ENCODE measurements at regions not wholly inside any gene's neighbourhood (a gene's known extent, or its start where the extent isn't known, plus 50 kb on each side); places are given as distances from the start of the nearest gene placed in this dataset.

- H2AFZ ChIP-seq (ENCODE audit: control insufficient read depth, low read depth, low read length): no peak overlapping the region
- 13% methylated on average over 16 of the region's 16 CpGs for WGBS (ENCODE audit: insufficient coverage, insufficient replicate concordance, low lambda C conversion rate, missing lambda C conversion rate)
- BruUV-seq (replicated peaks): no TSS peak
- RAD21 ChIA-PET (ENCODE audit: unreplicated experiment): interaction anchor here (1.0 kb wide), 1 partner anchor 185 kb away, joined by 3 read pairs; no protein-coding TSS in a partner anchor
- H3K79me2 ChIP-seq (ENCODE audit: control insufficient read depth, insufficient read depth, low read length): no peaks in the 10 kb centered on the region
- no peaks in the 10 kb centered on the region for H3K9me3 ChIP-seq (replicated peaks; ENCODE audit: control insufficient read depth, insufficient read depth, low read length)
- POLR2A ChIA-PET: no interaction called here
- FAIRE-seq (peak; percentile 35), ATAC-seq (peak; percentile 74), DNase-seq (ENCODE audit: low read depth, low spot score) (no peak)
- in situ Hi-C loops (cut with MboI) (loop anchor here (25.0 kb wide), 1 partner anchor 1409 kb away; the partner anchor contains the start of gene MEIS1), intact Hi-C loops (cut with micrococcal nuclease; ENCODE audit: unreplicated experiment) (loop anchor here (5.0 kb wide), 1 partner anchor 1419 kb away; no protein-coding TSS in a partner anchor)
- SMC1A ChIA-PET (ENCODE audit: uncharacterized antibody, unreplicated experiment): interaction anchor here (1.0 kb wide), 1 partner anchor 12 kb away, joined by 3 read pairs; no protein-coding TSS in a partner anchor
- no peak overlapping the region for H3K9ac ChIP-seq (ENCODE audit: control insufficient read depth, insufficient read depth, low read length)
- no peak overlapping the region for H3K4me2 ChIP-seq (ENCODE audit: control insufficient read depth, insufficient read depth)
- no peak overlapping the region for H3K27ac ChIP-seq (ENCODE audit: control insufficient read depth, insufficient read depth)
- H3K36me3 ChIP-seq (ENCODE audit: control insufficient read depth in 2 of 2, insufficient read depth in 2 of 2, low read length in 1 of 2): no peaks in the 10 kb centered on the region
- no peaks in the 10 kb centered on the region; a peak in 1 of 4 replicates for H3K27me3 ChIP-seq (replicated peaks in 1 of 2; ENCODE audit: control insufficient read depth in 2 of 2, insufficient read depth in 2 of 2, low read length in 1 of 2)
- H3K4me1 ChIP-seq (ENCODE audit: control insufficient read depth, insufficient read depth, low read length): no peaks in the 10 kb centered on the region
- H4K20me1 ChIP-seq (ENCODE audit: control insufficient read depth, insufficient read depth): no peaks in the 10 kb centered on the region
- TF ChIP-seq HCFC1 (IDR thresholded peaks at IDR 0.05; ENCODE audit: low read length) (no peak), RAD21 (IDR thresholded peaks at IDR 0.05; ENCODE audit: insufficient read depth, low read depth, low read length) (peak; percentile 66), CBFB (IDR thresholded peaks at IDR 0.05; ENCODE audit: low read depth) (no peak), SMC3 (IDR thresholded peaks at IDR 0.05; ENCODE audit: borderline replicate concordance, low read length) (peak; percentile 46; the same call in 1 of the 2 replicates), CHD4 (IDR thresholded peaks at IDR 0.05) (no peak), CTCF (IDR thresholded peaks at IDR 0.05 in 2 of 3, conservative IDR thresholded peaks at IDR 0.05 in 1 of 3; ENCODE audit: control insufficient read depth in 2 of 3, extremely low read depth in 1 of 3, insufficient read depth in 1 of 3, low read depth in 3 of 3, low read length in 3 of 3) (peak; percentile 61 to 76 (median 67)), CREM (IDR thresholded peaks at IDR 0.05; ENCODE audit: low read depth) (no peak), RFX5 (IDR thresholded peaks at IDR 0.05; ENCODE audit: low read depth, low read length) (no peak), ZBTB11 (CRISPR knock-in tag; IDR thresholded peaks at IDR 0.05) (no peak), SRF (IDR thresholded peaks at IDR 0.05; ENCODE audit: low read depth in 2 of 2, low read length in 2 of 2) (no peak), YY1 (IDR thresholded peaks at IDR 0.05; ENCODE audit: low read depth, low read length) (0 out of 2 replicates have a peak, but pooled peaks have one; percentile 20), CREB1 (IDR thresholded peaks at IDR 0.05; ENCODE audit: low read depth) (no peak), FOS (IDR thresholded peaks at IDR 0.05; ENCODE audit: borderline replicate concordance, extremely low read depth, insufficient read length) (no peak), YBX1 (IDR thresholded peaks at IDR 0.05) (no peak)
- CTCF ChIA-PET: interaction anchor here (0.6 to 2.7 kb wide), 20 partner anchors 9 to 1419 kb away, joined by 3 to 13 read pairs (median 4); partner anchors contain the start of gene C1D
- no peak overlapping the region for H3K4me3 ChIP-seq
These were observed 216.3 kb downstream of the C1D start for GRCh38 chr2:67846370-67847070.

Data from GM12878 (cell line).